Activated naive CD4-positive, alpha-beta T cell treated with anti-CD3 and anti-CD28 coated beads for 36 hours (primary cell): ENCODE measurements at regions not wholly inside any gene's neighbourhood (a gene's known extent, or its start where the extent isn't known, plus 50 kb on each side); places are given as distances from the start of the nearest gene placed in this dataset.
A peak's percentile ranks its signal among the peaks of the same experiment; 100 is the strongest.
"Not testable (repeated sequence)": the region's sequence is repeated elsewhere in the genome, so short reads cannot be mapped to it uniquely, and the experiment has no call there.

Experiments used
- CTCF ChIA-PET: fragments of 350-600 bp; sonication (Branson Sonifier 250); formaldehyde crosslinking; loops from one replicate; lab custom pipeline; 2021; ENCODE audit warnings: antibody characterized with exemption; lab: Charles Lee
- DNase-seq: peaks from one replicate; pipeline ENCODE4 v3.0.0-alpha.2; 2020
- H3K27ac Mint-ChIP-seq: one replicate; pipeline ENCODE4 v1.8.0; 2021; ENCODE audit warnings: mild to moderate bottlenecking, mixed read lengths
- H3K27me3 Mint-ChIP-seq: one replicate; pipeline ENCODE4 v1.8.0; 2021; ENCODE audit warnings: low read depth, mixed read lengths
- H3K36me3 Mint-ChIP-seq: one replicate; pipeline ENCODE4 v1.8.0; 2021; ENCODE audit warnings: low read depth, mixed read lengths
- H3K4me1 Mint-ChIP-seq: one replicate; pipeline ENCODE4 v1.8.0; 2021; ENCODE audit warnings: low read depth, mixed read lengths
- H3K4me3 Mint-ChIP-seq: one replicate; pipeline ENCODE4 v1.8.0; 2021; ENCODE audit warnings: mild to moderate bottlenecking, moderate library complexity, mixed read lengths
- H3K9me3 Mint-ChIP-seq: one replicate; pipeline ENCODE4 v1.8.0; 2021; ENCODE audit warnings: mixed read lengths
- intact Hi-C: fragments of 100-400 bp; cut with micrococcal nuclease; formaldehyde crosslinking; loops from one replicate; pipeline ENCODE4 v1.15.1; 2023

DNA sequence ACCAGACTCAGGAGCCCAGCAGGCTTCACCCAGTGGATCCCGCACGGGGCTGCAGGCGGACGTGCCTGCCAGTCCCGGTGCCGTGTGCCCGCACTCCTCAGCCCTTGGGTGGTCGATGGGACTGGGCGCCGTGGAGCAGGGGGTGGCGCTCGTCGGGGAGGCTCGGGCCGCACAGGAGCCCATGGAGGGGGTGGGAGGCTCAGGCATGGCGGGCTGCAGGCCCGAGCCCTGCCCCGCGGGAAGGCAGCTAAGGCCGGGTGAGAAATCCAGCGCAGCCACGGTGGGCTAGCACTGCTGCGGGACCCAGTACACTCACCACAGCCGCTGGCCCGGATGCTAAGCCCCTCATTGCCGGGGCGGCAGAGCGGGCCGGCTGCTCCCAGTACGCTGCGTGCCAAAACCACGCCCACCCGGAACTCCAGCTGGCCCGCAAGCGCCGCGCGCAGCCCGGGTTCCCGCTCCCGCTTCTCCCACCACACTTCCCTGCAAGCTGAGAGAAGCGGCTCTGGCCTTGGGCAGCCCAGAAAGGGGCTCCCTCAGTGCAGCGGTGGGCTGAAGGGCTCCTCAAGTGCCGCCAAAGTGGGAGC, 977.0 kb upstream of the LRFN5 start:
- DNase-seq, H3K27me3 Mint-ChIP-seq, H3K9me3 Mint-ChIP-seq, H3K36me3 Mint-ChIP-seq, H3K4me1 Mint-ChIP-seq, CTCF ChIA-PET, H3K27ac Mint-ChIP-seq, intact Hi-C loops, H3K4me3 Mint-ChIP-seq: not testable (repeated sequence)

DNA sequence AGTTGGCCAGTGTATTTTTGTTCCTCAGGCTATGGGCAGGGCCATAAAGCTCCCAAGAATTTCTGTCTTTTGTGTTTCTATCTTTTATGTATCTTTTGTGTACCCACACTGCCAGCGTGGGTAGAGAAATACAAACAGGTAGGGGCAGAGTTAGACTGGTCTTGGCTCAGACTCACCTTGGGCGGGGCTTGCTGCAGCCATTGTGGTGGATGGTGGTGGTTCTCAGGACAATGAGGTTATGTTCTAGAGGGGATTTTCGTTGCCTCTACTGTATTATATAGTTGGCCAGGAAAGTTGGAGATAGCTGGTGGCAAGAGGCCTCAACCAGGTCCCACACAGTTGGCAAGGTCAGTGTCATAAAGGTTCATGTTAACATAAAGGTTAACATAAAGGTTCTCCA, 977.5 kb upstream of the LRFN5 start:
- no peak overlapping the region for H3K4me3 Mint-ChIP-seq
- H3K4me1 Mint-ChIP-seq = no peaks in the 10 kb centered on the region
- H3K27ac Mint-ChIP-seq = no peak overlapping the region
- CTCF ChIA-PET = no interaction called here
- no peaks in the 10 kb centered on the region for H3K9me3 Mint-ChIP-seq
- DNase-seq = no peak
- no peaks in the 10 kb centered on the region for H3K36me3 Mint-ChIP-seq
- H3K27me3 Mint-ChIP-seq = no peaks in the 10 kb centered on the region
- intact Hi-C loops = no loop called here

DNA sequence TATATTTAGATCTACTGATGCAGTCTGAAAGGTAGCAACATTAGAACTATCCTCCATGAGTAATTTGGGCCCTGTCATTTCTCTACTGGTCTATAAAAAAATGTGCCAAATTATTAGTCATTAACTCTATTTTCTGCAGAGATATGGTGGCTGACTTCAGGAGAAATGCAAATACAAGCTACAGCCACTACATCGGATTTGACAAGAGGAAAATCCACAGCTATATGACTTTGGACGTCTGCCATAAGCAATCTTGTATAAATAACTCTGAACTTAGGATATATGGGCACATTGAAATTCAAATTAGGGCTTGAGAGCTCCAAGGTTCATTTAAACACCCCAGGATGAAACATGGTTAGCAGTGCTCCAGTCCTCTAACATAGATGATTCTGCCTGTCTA, 983.0 kb upstream of the LRFN5 start:
- Mint-ChIP-seq H3K4me1 (no peaks in the 10 kb centered on the region), H3K4me3 (no peak overlapping the region), H3K36me3 (no peaks in the 10 kb centered on the region), H3K27me3 (no peaks in the 10 kb centered on the region), H3K9me3 (no peaks in the 10 kb centered on the region), H3K27ac (no peak overlapping the region)
- no peak for DNase-seq
- CTCF ChIA-PET = no interaction called here
- intact Hi-C loops = no loop called here

DNA sequence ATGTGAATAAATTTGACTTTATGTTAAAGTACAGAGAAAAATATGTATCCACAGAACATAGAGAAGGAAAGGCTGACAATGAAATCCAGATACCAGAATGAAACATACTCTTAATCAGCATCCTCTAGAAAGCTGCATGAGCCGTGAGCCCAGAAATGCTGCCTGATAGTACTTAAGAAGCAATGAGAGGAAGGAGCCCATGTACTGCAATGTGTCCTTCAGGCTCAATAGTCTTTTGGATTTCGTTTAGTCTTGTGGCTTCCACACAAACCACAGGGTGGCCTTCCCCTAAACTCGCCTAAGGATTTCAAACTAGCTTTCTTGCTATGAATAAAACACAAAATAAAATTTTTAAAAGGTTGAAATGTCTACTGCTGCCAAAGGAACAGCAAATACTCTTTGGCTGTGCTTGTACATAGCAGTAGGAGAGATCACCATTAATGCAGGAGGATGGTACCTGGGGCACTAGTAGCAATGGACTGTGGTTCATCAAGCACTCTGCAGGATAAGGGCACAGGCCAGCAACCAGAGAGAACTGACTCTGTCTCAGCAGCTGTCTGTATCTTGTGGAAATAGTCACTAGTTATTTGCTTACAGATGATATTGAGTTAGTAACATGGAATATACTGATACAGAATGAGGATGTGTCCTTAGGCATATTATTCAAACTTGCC, 988.3 kb upstream of the LRFN5 start:
- intact Hi-C loops = no loop called here
- Mint-ChIP-seq H3K9me3 (no peaks in the 10 kb centered on the region), H3K36me3 (no peaks in the 10 kb centered on the region), H3K4me3 (no peak overlapping the region), H3K4me1 (no peaks in the 10 kb centered on the region), H3K27ac (no peak overlapping the region), H3K27me3 (no peaks in the 10 kb centered on the region)
- CTCF ChIA-PET = no interaction called here
- DNase-seq = no peak

DNA sequence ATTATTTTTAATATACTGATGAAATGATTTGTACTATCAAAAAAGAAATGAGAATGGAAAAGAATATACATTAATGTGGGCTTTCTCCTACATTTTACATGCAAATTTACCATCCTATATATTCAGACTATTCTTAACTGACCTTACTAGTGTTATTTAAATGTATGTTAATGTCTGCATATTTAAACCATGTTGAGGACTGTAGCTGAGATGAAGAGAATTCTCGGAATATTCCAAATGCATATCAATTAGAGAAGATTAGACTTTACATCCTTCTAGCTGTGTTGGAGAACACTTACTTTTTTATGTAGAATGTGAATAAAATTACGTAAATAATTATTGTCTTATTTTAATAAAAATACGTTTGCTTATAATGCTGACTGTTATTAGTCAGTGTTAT, 990.1 kb upstream of the LRFN5 start:
- no peak overlapping the region for H3K4me3 Mint-ChIP-seq
- no peaks in the 10 kb centered on the region for H3K4me1 Mint-ChIP-seq
- H3K27me3 Mint-ChIP-seq = no peaks in the 10 kb centered on the region
- no peak overlapping the region for H3K27ac Mint-ChIP-seq
- H3K36me3 Mint-ChIP-seq = no peaks in the 10 kb centered on the region
- CTCF ChIA-PET = no interaction called here
- no peaks in the 10 kb centered on the region for H3K9me3 Mint-ChIP-seq
- intact Hi-C loops = no loop called here
- DNase-seq = no peak

DNA sequence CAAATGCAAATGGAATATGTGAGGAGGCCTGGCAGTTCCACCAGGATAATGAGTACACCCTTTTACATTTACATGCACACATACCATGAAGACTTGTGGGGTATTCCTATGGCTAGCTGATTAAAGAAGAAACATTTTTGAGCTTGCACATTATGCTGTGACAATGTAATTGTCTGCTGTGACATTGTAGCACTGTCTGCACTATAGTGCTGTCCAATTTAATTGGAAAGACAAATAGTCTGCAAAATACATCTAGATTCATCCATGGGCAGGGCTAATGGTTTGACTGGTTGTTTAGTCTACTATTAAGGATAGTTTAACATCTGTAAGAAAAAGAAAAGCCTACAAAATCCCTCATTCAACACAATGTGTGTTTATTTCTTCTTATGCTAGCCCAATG, 1005.6 kb upstream of the LRFN5 start:
- DNase-seq = no peak
- H3K4me3 Mint-ChIP-seq = no peak overlapping the region
- H3K4me1 Mint-ChIP-seq = no peaks in the 10 kb centered on the region
- no peaks in the 10 kb centered on the region for H3K27me3 Mint-ChIP-seq
- intact Hi-C loops = no loop called here
- no peak overlapping the region for H3K27ac Mint-ChIP-seq
- no peaks in the 10 kb centered on the region for H3K36me3 Mint-ChIP-seq
- H3K9me3 Mint-ChIP-seq = peaks cover 1% of the 10 kb centered on the region
- CTCF ChIA-PET = no interaction called here

DNA sequence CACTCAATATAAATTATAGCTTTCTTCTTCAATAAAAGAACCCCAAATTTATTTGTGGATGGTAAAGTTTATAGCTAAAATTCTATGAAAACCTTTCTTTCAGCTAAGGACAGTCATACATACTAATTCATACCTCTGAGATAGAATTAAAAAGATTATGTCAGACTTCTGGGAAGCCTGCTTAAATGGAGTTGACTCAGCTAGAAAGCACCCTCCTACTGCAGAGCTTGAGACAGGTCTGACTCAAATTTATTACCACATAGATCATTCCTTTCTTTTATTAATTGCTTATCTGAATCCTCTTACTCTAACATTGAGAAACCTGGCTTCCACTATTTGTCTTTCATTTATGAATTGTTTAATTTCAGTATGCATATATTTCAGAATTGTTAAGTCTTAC, 1007.0 kb upstream of the LRFN5 start:
- Mint-ChIP-seq H3K27me3 (no peaks in the 10 kb centered on the region), H3K27ac (no peak overlapping the region), H3K4me1 (no peaks in the 10 kb centered on the region), H3K9me3 (no peaks in the 10 kb centered on the region), H3K4me3 (no peak overlapping the region), H3K36me3 (no peaks in the 10 kb centered on the region)
- intact Hi-C loops = no loop called here
- DNase-seq = no peak
- CTCF ChIA-PET = interaction anchor here (0.9 kb wide), 1 partner anchor 90 kb away, joined by 3 read pairs; no protein-coding TSS in a partner anchor

DNA sequence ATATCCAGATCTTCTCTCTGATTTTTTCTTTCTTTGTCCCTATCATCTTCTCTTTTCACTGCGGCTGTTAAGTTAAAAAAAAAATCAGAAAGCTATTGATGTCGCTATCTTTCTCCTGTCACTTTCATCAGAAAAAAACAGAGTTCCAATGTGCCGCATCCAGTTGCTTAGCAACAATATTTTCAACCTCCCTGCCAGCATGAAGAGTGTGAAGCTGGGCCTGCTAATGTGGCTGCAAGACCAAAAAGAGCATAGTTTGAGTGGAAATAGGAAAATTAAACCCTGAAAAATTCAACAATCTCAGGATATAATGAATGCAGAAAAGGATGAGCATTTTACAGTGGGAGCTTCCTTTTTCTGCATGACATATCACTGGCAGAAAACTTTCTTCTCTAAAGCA, 1025.4 kb upstream of the LRFN5 start:
- intact Hi-C loops = no loop called here
- no peak overlapping the region for H3K27ac Mint-ChIP-seq
- H3K4me3 Mint-ChIP-seq = no peak overlapping the region
- no peaks in the 10 kb centered on the region for H3K4me1 Mint-ChIP-seq
- peaks cover 2% of the 10 kb centered on the region for H3K9me3 Mint-ChIP-seq
- H3K27me3 Mint-ChIP-seq = no peaks in the 10 kb centered on the region
- DNase-seq = no peak
- no peaks in the 10 kb centered on the region for H3K36me3 Mint-ChIP-seq
- CTCF ChIA-PET = interaction anchor here (0.6 kb wide), 1 partner anchor 22 kb away, joined by 3 read pairs; no protein-coding TSS in a partner anchor

DNA sequence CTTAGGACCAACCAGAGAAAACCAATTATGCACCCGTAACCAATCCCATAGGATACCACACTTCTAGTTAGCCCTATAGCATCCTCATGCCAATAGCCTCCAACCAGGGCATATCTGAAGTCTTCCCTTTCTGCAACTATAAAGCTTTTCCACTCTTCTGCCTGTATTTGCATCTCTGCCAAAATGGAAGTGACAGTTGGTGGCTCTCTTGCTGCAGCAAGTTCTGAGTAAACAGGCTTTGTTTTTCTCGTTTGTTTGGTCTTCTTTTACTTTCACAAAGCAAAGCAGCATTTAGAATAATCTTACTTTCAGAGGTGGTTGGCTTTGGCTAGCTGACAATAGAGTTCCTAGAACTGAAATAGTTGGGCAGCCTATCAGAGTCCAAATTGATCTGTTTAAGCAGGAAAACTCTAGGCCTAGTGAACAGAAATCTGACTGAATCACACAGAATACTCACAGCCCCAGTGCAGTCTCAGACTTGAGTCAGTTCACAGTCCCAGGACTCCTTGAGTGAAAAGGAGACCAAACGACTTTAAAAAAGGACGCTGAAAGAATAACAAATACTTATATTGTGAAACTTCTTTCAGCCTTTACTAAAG, 1029.7 kb upstream of the LRFN5 start:
- no peak for DNase-seq
- no peaks in the 10 kb centered on the region for H3K27me3 Mint-ChIP-seq
- H3K36me3 Mint-ChIP-seq = no peaks in the 10 kb centered on the region
- H3K4me1 Mint-ChIP-seq = no peaks in the 10 kb centered on the region
- H3K4me3 Mint-ChIP-seq = no peak overlapping the region
- intact Hi-C loops = no loop called here
- no peak overlapping the region for H3K27ac Mint-ChIP-seq
- CTCF ChIA-PET = no interaction called here
- H3K9me3 Mint-ChIP-seq = peaks cover 2% of the 10 kb centered on the region

DNA sequence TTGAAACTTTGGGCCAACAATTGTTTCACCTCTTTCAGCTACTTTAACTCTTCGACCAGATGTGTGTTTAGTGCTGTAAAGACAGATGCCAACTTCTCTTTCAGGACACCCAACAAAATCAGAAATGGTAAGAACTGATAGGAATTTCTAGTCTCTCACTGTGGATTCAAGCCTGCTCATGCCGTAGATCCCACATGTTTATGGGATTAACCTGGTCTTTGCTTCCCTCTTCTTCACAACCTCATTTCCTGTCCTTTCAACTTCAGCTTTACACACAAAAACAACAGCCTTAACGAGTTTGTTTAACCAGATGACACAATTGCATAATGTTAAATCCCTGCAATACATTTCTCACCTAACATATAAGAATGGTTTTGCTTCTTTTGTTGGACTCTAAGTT, 1031.9 kb upstream of the LRFN5 start:
- DNase-seq = no peak
- Mint-ChIP-seq H3K4me3 (no peak overlapping the region), H3K36me3 (no peaks in the 10 kb centered on the region), H3K27me3 (no peaks in the 10 kb centered on the region), H3K9me3 (peaks cover 3% of the 10 kb centered on the region), H3K27ac (no peak overlapping the region), H3K4me1 (no peaks in the 10 kb centered on the region)
- intact Hi-C loops = no loop called here
- CTCF ChIA-PET = interaction anchor here (0.7 kb wide), 1 partner anchor 18 kb away, joined by 3 read pairs; no protein-coding TSS in a partner anchor

DNA sequence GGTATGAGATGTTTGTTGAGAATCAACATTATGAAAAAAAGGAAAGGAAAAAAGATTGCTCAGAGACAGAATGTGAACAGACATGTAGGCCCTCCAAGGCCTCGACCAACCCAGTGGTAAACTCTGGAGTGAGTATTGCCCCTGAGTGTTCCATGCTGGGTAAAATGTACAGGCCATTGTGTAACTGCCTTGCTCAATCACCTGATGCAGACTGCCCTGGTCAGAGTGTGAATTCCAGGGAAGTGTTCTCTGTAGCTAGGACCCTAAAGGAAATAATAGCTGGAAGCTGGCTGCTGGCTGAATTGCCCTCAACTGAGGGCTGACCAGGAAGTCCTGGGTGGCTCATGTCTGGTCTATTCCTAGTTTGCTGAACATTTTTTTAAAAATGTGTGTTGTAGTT, 1081.4 kb upstream of the LRFN5 start:
- CTCF ChIA-PET = no interaction called here
- intact Hi-C loops = no loop called here
- Mint-ChIP-seq H3K4me1 (no peaks in the 10 kb centered on the region), H3K27me3 (no peaks in the 10 kb centered on the region), H3K36me3 (no peaks in the 10 kb centered on the region), H3K27ac (no peak overlapping the region), H3K9me3 (no peaks in the 10 kb centered on the region), H3K4me3 (no peak overlapping the region)
- no peak for DNase-seq

DNA sequence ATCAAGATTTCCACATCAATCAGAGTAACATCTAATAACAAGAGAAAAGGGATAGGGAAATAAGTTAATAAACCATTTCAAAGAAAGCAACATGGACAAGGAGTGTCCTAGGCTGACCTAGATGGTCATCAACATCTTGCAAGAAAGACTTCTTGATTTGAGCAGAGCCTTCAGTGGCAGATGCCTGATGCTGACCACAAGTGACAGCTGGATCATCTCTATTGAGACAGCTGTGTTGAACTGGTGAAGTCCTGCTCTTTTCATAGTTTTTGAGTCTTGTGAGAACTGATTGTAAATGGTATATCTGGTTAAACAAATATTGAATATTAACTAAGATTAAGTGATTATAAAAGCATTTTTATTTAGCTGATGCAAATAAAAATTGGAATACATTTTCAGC, 1083.6 kb upstream of the LRFN5 start:
- Mint-ChIP-seq H3K9me3 (no peaks in the 10 kb centered on the region), H3K27ac (no peak overlapping the region), H3K27me3 (no peaks in the 10 kb centered on the region), H3K4me1 (no peaks in the 10 kb centered on the region), H3K36me3 (no peaks in the 10 kb centered on the region), H3K4me3 (no peak overlapping the region)
- intact Hi-C loops = no loop called here
- CTCF ChIA-PET = no interaction called here
- DNase-seq = no peak

DNA sequence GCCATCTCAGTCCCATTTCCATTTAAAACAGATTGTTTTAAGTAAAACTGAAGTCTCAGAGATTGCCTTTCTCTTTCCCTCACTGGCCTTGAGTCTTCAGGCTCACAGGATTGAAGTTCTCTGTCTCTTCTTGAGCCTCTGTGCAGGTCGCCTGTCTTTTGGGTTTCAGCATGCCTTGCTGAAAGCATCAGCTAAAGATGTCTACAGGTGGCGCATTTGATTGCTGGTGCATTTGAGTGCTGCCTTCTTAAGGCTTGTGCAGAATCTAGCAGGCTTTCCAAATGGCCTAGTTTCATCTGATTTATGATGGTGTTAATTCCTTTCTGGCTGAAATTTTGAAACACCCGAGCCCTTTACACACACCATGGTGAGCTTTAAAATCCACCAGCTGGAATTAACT, 1062.2 kb upstream of the FBXO33 start:
- no peak for DNase-seq
- Mint-ChIP-seq H3K9me3 (no peaks in the 10 kb centered on the region), H3K4me3 (no peak overlapping the region), H3K27ac (peak overlapping the region; percentile 38), H3K4me1 (no peaks in the 10 kb centered on the region), H3K27me3 (no peaks in the 10 kb centered on the region), H3K36me3 (no peaks in the 10 kb centered on the region)
- CTCF ChIA-PET = interaction anchor here (0.7 kb wide), 1 partner anchor 60 kb away, joined by 3 read pairs; no protein-coding TSS in a partner anchor
- intact Hi-C loops = no loop called here
